Body of pancreas (tissue), 4 donors: ENCODE measurements at regions not wholly inside any gene's neighbourhood (a gene's known extent, or its start where the extent isn't known, plus 50 kb on each side); places are given as distances from the start of the nearest gene placed in this dataset.

Source experiments
- ATAC-seq: fragments of 150-250 bp; one replicate; pipeline ENCODE4 v1.9.1; 2016
- DNase-seq, 4 donors: peaks; one replicate each; pipeline ENCODE4 v3.0.0-alpha.2; 2019
- H3K27ac ChIP-seq, 4 donors: fragments of 200-600 bp; sonication (generic); 1 replicate in 3 of 4; 2 replicates in 1 of 4; pipeline versions ENCODE4 v1.5.1 to v1.6.1; 2016 to 2019; ENCODE audit warnings: mild to moderate bottlenecking in 1 of 4, mixed read lengths in 1 of 4, moderate library complexity in 1 of 4
- H3K27me3 ChIP-seq, 2 donors: fragments of 200-600 bp; sonication (generic); one replicate each; pipeline ENCODE4 v1.6.0; 2016; ENCODE audit warnings: mild to moderate bottlenecking in 1 of 2
- H3K36me3 ChIP-seq, 2 donors: fragments of 200-600 bp; sonication (generic); replicated peaks in 1 of 2; 2 replicates each; pipeline ENCODE4 v1.5.1; 2016; ENCODE audit warnings: low read depth in 2 of 2; ENCODE audit not compliant: insufficient read depth in 1 of 2
- H3K4me1 ChIP-seq: fragments of 200-600 bp; sonication (generic); one replicate; pipeline ENCODE4 v1.6.0; 2016
- H3K4me3 ChIP-seq, 2 donors: fragments of 200-600 bp; sonication (generic); 1 replicate in 1 of 2; 2 replicates in 1 of 2; pipeline ENCODE4 v1.5.1; 2016 to 2019
- H3K9me3 ChIP-seq, 3 donors: fragments of 200-600 bp; sonication (generic); 1 replicate in 2 of 3; 2 replicates in 1 of 3; pipeline ENCODE4 v1.5.1; 2016
- POLR2A ChIP-seq, 3 donors: fragments of 450-650 bp; IDR thresholded peaks; one replicate each; pipeline ENCODE4 v1.6.1; 2016; ENCODE audit warnings: antibody characterized with exemption in 3 of 3, mild to moderate bottlenecking in 2 of 3
- WGBS, 2 donors: methylation state at CpG; one replicate each; pipeline ENCODE4 v1.1.5; 2017; 5-methylcytosine and 5-hydroxymethylcytosine counted together
- intact Hi-C: fragments of 100-400 bp; cut with DNase I; formaldehyde crosslinking; loops from one replicate; pipeline ENCODE4 v1.15.1; 2023
- TF ChIP-seq, protein P1 (sequence below), 7 experiments: fragments of 450-650 bp in 4 of 7; fragments of 200-600 bp in 3 of 7; sonication (generic) in 3 of 7; IDR thresholded peaks; one replicate each; pipeline ENCODE4 v1.5.1; 2016 to 2019; ENCODE audit warnings: antibody characterized with exemption in 7 of 7

DNA sequence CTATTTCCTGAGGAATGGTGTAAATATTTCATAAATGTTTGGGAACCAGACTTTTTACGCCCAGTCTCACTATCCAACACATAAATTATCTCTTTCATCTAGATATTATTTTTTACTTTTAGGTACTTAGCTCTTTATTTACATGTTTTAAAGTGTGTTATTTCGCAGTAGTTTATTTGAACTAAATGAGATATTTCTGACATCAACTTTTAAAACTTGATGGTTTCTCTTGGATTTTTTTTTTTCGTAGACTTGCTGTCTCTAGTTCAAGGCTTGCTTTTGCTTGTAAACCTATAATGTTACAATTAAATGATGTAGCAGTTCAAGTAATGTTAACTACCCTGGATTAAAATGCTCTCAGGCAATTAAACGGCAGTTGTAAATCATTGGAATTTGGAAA lies 241.7 kb upstream of the PDE3A start:
- intact Hi-C loops = no loop called here
- Histone ChIP-seq H3K9me3 (no peaks in the 10 kb centered on the region), H3K27me3 (no peaks in the 10 kb centered on the region), H3K27ac (no peak overlapping the region), H3K4me3 (no peak overlapping the region), H3K36me3 (no peaks in the 10 kb centered on the region), H3K4me1 (no peaks in the 10 kb centered on the region)
- ATAC-seq = no peak
- no peak for DNase-seq
- TF ChIP-seq, protein P1, sequence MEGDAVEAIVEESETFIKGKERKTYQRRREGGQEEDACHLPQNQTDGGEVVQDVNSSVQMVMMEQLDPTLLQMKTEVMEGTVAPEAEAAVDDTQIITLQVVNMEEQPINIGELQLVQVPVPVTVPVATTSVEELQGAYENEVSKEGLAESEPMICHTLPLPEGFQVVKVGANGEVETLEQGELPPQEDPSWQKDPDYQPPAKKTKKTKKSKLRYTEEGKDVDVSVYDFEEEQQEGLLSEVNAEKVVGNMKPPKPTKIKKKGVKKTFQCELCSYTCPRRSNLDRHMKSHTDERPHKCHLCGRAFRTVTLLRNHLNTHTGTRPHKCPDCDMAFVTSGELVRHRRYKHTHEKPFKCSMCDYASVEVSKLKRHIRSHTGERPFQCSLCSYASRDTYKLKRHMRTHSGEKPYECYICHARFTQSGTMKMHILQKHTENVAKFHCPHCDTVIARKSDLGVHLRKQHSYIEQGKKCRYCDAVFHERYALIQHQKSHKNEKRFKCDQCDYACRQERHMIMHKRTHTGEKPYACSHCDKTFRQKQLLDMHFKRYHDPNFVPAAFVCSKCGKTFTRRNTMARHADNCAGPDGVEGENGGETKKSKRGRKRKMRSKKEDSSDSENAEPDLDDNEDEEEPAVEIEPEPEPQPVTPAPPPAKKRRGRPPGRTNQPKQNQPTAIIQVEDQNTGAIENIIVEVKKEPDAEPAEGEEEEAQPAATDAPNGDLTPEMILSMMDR (IDR thresholded peaks at IDR 0.05) = no peak
- no peak for TF ChIP-seq POLR2A (IDR thresholded peaks at IDR 0.05)
- 83 to 87% methylated on average over 4 of the region's 4 CpGs for WGBS, 2 donors

DNA sequence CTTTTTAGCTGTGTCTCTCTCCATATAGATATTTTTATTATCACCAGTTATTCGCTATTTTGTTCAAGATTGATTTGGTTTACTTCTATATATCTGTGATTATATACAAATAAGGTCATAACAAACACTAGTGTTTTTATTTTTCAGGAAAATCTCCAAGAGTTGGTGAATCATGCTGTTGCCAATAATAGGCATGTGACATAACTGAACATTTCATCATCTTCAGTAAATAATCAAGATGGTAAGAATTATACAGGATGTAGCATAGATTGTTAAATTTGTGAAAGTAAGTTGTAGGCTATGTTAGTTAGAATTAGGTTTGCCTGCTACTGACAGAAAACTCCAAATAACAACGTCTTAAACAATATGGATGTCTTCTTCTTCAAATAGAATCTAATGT lies 240.9 kb upstream of the PDE3A start:
- intact Hi-C loops = no loop called here
- no peak overlapping the region for H3K4me3 ChIP-seq
- TF ChIP-seq, protein P1 (IDR thresholded peaks at IDR 0.05) = no peak
- TF ChIP-seq POLR2A (IDR thresholded peaks at IDR 0.05) = no peak
- WGBS, 2 donors = 74 to 79% methylated on average over 2 of the region's 2 CpGs
- no peaks in the 10 kb centered on the region for H3K27me3 ChIP-seq
- H3K4me1 ChIP-seq = no peaks in the 10 kb centered on the region
- DNase-seq = no peak
- no peak for ATAC-seq
- no peaks in the 10 kb centered on the region for H3K36me3 ChIP-seq
- H3K9me3 ChIP-seq = no peaks in the 10 kb centered on the region
- H3K27ac ChIP-seq = no peak overlapping the region

DNA sequence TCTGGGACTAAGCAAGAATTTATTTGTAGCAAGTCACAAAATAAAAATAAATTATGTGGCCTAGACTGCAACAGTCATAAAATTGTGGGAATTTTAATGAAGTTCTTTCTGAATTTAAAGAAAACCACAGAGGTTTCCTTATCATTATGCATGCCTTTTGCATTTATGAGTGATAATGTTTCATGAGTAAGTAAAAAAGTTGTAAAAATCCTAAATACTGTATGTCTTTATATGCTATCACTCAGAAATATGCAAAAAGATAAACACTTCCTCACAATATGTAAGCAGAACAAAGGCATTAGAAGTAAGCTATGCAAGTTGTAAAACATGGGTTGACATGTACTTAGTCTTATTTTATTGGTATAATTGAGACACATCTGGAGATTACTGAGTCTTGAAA lies 239.4 kb upstream of the PDE3A start:
- TF ChIP-seq, protein P1 (IDR thresholded peaks at IDR 0.05) = no peak
- no peak for TF ChIP-seq POLR2A (IDR thresholded peaks at IDR 0.05)
- no peak for DNase-seq

DNA sequence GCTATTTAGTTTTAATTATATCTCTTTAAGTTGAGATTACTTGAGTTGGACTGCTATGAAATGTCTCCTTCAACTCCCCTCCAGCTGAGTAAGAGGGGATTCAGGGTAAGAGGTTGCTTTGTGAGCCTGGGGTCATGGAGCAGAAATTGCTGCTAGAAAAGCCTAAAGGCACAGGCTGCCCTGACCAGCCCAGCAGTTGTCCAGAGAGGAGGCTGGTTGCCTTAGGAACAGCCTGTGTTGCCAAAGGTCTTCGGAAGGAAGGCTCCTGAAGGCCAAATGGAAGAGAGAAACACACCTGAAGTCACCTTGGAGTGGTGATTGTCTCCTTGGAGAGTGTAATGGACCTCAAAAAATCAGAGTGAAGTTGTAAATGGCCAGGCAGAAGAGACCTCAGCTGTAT lies 235.5 kb upstream of the PDE3A start:
- H3K4me3 ChIP-seq = no peak overlapping the region
- DNase-seq (no peak), ATAC-seq (no peak)
- intact Hi-C loops = no loop called here
- no peaks in the 10 kb centered on the region for H3K27me3 ChIP-seq
- TF ChIP-seq, protein P1 (IDR thresholded peaks at IDR 0.05) = no peak
- no peak for TF ChIP-seq POLR2A (IDR thresholded peaks at IDR 0.05)
- no peaks in the 10 kb centered on the region for H3K36me3 ChIP-seq
- H3K27ac ChIP-seq = no peak overlapping the region
- H3K9me3 ChIP-seq = no peaks in the 10 kb centered on the region
- no peaks in the 10 kb centered on the region for H3K4me1 ChIP-seq
- WGBS, 2 donors = 75% methylated on average over 1 of the region's 1 CpG

More for the DNA sequence above, 239.4 kb upstream of the PDE3A start:
- Histone ChIP-seq H3K36me3 (no peaks in the 10 kb centered on the region), H3K9me3 (no peaks in the 10 kb centered on the region), H3K4me1 (no peaks in the 10 kb centered on the region), H3K27me3 (no peaks in the 10 kb centered on the region), H3K4me3 (no peak overlapping the region), H3K27ac (no peak overlapping the region)
- no peak for ATAC-seq
- intact Hi-C loops = no loop called here

DNA sequence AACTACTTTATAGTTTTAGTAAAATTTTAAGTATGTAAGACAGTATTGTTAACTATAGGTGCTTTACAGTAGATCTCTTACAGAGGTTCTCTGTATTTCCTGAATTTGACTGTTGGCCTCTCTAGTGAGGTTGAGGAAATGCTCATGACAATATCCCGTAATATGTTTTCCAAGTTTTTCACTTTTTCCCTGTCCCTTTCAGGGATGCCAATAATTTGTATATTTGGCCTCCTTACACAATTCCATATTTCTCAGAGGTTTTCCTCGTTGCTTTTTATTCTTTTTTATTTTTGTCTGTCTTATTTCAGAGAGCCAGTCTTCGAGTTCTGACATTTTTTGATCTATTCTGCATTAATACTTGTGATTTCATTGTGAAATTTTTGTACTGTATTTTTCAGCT lies 233.7 kb upstream of the PDE3A start:
- no peak for TF ChIP-seq POLR2A (IDR thresholded peaks at IDR 0.05)
- TF ChIP-seq, protein P1 (IDR thresholded peaks at IDR 0.05) = no peak
- Histone ChIP-seq H3K27ac (no peak overlapping the region), H3K9me3 (no peaks in the 10 kb centered on the region), H3K27me3 (no peaks in the 10 kb centered on the region), H3K36me3 (no peaks in the 10 kb centered on the region), H3K4me3 (no peak overlapping the region), H3K4me1 (no peaks in the 10 kb centered on the region)
- intact Hi-C loops = no loop called here
- 53 to 87% methylated on average over 3 of the region's 3 CpGs for whole genome bisulfite sequencing, 2 donors
- no peak for DNase-seq
- no peak for ATAC-seq
